K562 (cell line): ENCODE measurements at regions not wholly inside any gene's neighbourhood (a gene's known extent, or its start where the extent isn't known, plus 50 kb on each side); places are given as distances from the start of the nearest gene placed in this dataset.

Experiments
- ATAC-seq: fragments of 200-7000 bp; cut with Tn5 transposase; 3 replicates; pipeline ENCODE4 v1.9.1; 2020; ENCODE audit warnings: moderate library complexity
- BruUV-seq: library from RNA; stranded (reverse); fragments of 400-500 nt; replicated peaks from 2 replicates; lab custom pipeline; 2021; lab: Mats Ljungman, UMichigan
- CTCF ChIA-PET: fragments of 300-600 bp; formaldehyde crosslinking; extraction: SDS; loops from one replicate; lab custom pipeline; 2021; ENCODE audit warnings: low intra/inter-chr PET ratio; lab: Yijun Ruan, JAX
- POLR2A ChIA-PET: fragments of 300-600, 350-650 bp; sonication (Branson Sonifier 250); formaldehyde crosslinking; extraction: SDS; loops from one replicate; lab custom pipeline; 2021; ENCODE audit warnings: antibody characterized with exemption, inconsistent platforms; lab: Yijun Ruan, JAX
- DNase-seq, 4 experiments: peaks; one replicate each; pipeline versions ENCODE4 v3.0.0 to v3.0.0-alpha.2; 2011 to 2018; ENCODE audit warnings: low spot score in 3 of 4, mixed read lengths in 3 of 4; ENCODE audit errors: extremely low read depth in 1 of 4
- FAIRE-seq: peaks from 2 replicates; lab custom pipeline; 2011; peaks lifted over from hg19 to GRCh38; lab: Jason Lieb, UNC
- H2AFZ ChIP-seq: 2 replicates; pipeline ENCODE4 v1.6.0; 2011; ENCODE audit warnings: low read depth, low read length, control low read depth, inconsistent platforms
- H3K27ac ChIP-seq: fragments of 200-600 bp; 3 replicates; pipeline ENCODE4 v1.8.0; 2011; ENCODE audit warnings: low read depth, mild to moderate bottlenecking, control low read depth, inconsistent platforms, low read length, moderate library complexity, mixed read lengths; ENCODE audit errors: extremely low read depth
- H3K27me3 ChIP-seq, 2 experiments: fragments of 300-600 bp in 1 of 2; 2 replicates in 1 of 2; 3 replicates in 1 of 2; pipeline versions ENCODE4 v1.6.0 to v1.8.0; 2011; ENCODE audit warnings: inconsistent platforms in 2 of 2, low read length in 2 of 2, mild to moderate bottlenecking in 1 of 2, mixed read lengths in 1 of 2, moderate library complexity in 1 of 2; ENCODE audit not compliant: control insufficient read depth in 2 of 2, insufficient read depth in 2 of 2
- H3K36me3 ChIP-seq: fragments of 300-600 bp; 3 replicates; pipeline ENCODE4 v1.8.0; 2011; ENCODE audit warnings: mild to moderate bottlenecking, low read length, inconsistent platforms; ENCODE audit not compliant: control insufficient read depth, insufficient read depth
- H3K4me1 ChIP-seq, 2 experiments: fragments of 200-600 bp in 1 of 2; replicated peaks in 1 of 2; 2 replicates in 1 of 2; 3 replicates in 1 of 2; pipeline versions ENCODE4 v1.5.1 to v1.8.0; 2011; ENCODE audit warnings: inconsistent platforms in 2 of 2, low read length in 2 of 2, mild to moderate bottlenecking in 1 of 2, mixed read lengths in 1 of 2, moderate library complexity in 1 of 2; ENCODE audit not compliant: control insufficient read depth in 2 of 2, insufficient read depth in 2 of 2
- H3K4me2 ChIP-seq: 2 replicates; pipeline ENCODE4 v1.6.1; 2011; ENCODE audit warnings: low read length, control low read depth, inconsistent platforms, mixed read lengths; ENCODE audit not compliant: insufficient read depth
- H3K4me3 ChIP-seq: fragments of 200-600 bp; sonication (generic), shearing (Covaris generic); 2 replicates; pipeline ENCODE4 v1.5.1; 2016; ENCODE audit warnings: control low read depth, inconsistent platforms
- H3K79me2 ChIP-seq: fragments of 200-600 bp; 3 replicates; pipeline ENCODE4 v1.8.0; 2011; ENCODE audit warnings: low read length, inconsistent platforms; ENCODE audit not compliant: control insufficient read depth, insufficient read depth
- H3K9ac ChIP-seq, 2 experiments: 2 replicates each; pipeline versions ENCODE4 v1.6.0 to v1.6.1; 2011; ENCODE audit warnings: low read depth in 2 of 2, low read length in 2 of 2, control low read depth in 1 of 2, inconsistent platforms in 1 of 2, mild to moderate bottlenecking in 1 of 2, mixed read lengths in 1 of 2; ENCODE audit not compliant: insufficient read depth in 1 of 2
- H3K9me1 ChIP-seq: one replicate; pipeline ENCODE4 v1.6.0; 2011; ENCODE audit warnings: inconsistent platforms, mild to moderate bottlenecking, low read length, moderate library complexity; ENCODE audit not compliant: control insufficient read depth, insufficient read depth
- H3K9me3 ChIP-seq: replicated peaks from 2 replicates; pipeline ENCODE4 v1.5.1; 2011; ENCODE audit warnings: low read depth, low read length, inconsistent platforms; ENCODE audit not compliant: control insufficient read depth, insufficient read depth
- H4K20me1 ChIP-seq: replicated peaks from 2 replicates; pipeline ENCODE4 v1.6.1; 2011; ENCODE audit warnings: low read length, inconsistent platforms, mixed read lengths; ENCODE audit not compliant: control insufficient read depth, insufficient read depth
- BRD4 ChIP-seq: fragments of 200-600 bp; sonication (generic); IDR thresholded peaks from 2 replicates; pipeline ENCODE4 v1.6.1; 2017; ENCODE audit warnings: inconsistent platforms
- DACH1 ChIP-seq: fragments of 450-650 bp; IDR thresholded peaks from 2 replicates; pipeline ENCODE4 v1.6.1; 2018; ENCODE audit not compliant: partially characterized antibody
- DPF2 ChIP-seq: fragments of 450-650 bp; IDR thresholded peaks from 2 replicates; pipeline ENCODE4 v1.6.1; 2016
- MGA ChIP-seq: fragments of 450-650 bp; IDR thresholded peaks from 2 replicates; pipeline ENCODE4 v1.6.1; 2016; ENCODE audit warnings: mild to moderate bottlenecking, moderate library complexity
- NCOR1 ChIP-seq: fragments of 450-650 bp; IDR thresholded peaks from 2 replicates; pipeline ENCODE4 v1.6.1; 2016; ENCODE audit warnings: mild to moderate bottlenecking, moderate library complexity
- PHF21A ChIP-seq: fragments of 450-650 bp; IDR thresholded peaks from 2 replicates; pipeline ENCODE4 v1.6.1; 2017; ENCODE audit warnings: low read depth, borderline replicate concordance
- SIN3B ChIP-seq: fragments of 450-650 bp; IDR thresholded peaks from 2 replicates; pipeline ENCODE4 v1.6.1; 2017; ENCODE audit warnings: low read depth, mild to moderate bottlenecking, moderate library complexity
- SOX6 ChIP-seq: fragments of 450-650 bp; IDR thresholded peaks from 2 replicates; pipeline ENCODE4 v1.6.1; 2014; ENCODE audit warnings: mild to moderate bottlenecking
- ZFPM2 ChIP-seq: fragments of 250-450 bp; sonication (Bioruptor Pico); IDR thresholded peaks from 2 replicates; pipeline ENCODE4 v1.5.1; 2022; ENCODE audit warnings: mild to moderate bottlenecking
- WGBS: fragments of 100-300 bp; shearing (Covaris generic); methylation state at CpG from one replicate; pipeline ENCODE4 v1.1.6; 2016; ENCODE audit warnings: low coverage, mixed read lengths; ENCODE audit not compliant: insufficient coverage; ENCODE audit errors: missing lambda C conversion rate; 5-methylcytosine and 5-hydroxymethylcytosine counted together
- in situ Hi-C: fragments of 300-500 bp; cut with MboI; formaldehyde crosslinking; loops from 4 replicates; pipeline ENCODE4 v1.15.0; 2018; ENCODE audit warnings: inconsistent platforms, mixed read lengths
- intact Hi-C: fragments of 100-400 bp; cut with micrococcal nuclease; formaldehyde crosslinking; loops from 2 replicates; pipeline ENCODE4 v1.14.2; 2022
- TF ChIP-seq, protein P1 (sequence below), 2 experiments: fragments of 450-650 bp; conservative IDR thresholded peaks; 2 replicates each; pipeline ENCODE4 v1.6.1; 2017; ENCODE audit warnings: mild to moderate bottlenecking in 2 of 2, moderate library complexity in 2 of 2
- TF ChIP-seq, protein P2 (sequence below): fragments of 450-650 bp; formaldehyde crosslinking; conservative IDR thresholded peaks from 2 replicates; pipeline ENCODE4 v1.4.0; 2022; ENCODE audit warnings: mild to moderate bottlenecking, missing genetic modification characterization

DNA sequence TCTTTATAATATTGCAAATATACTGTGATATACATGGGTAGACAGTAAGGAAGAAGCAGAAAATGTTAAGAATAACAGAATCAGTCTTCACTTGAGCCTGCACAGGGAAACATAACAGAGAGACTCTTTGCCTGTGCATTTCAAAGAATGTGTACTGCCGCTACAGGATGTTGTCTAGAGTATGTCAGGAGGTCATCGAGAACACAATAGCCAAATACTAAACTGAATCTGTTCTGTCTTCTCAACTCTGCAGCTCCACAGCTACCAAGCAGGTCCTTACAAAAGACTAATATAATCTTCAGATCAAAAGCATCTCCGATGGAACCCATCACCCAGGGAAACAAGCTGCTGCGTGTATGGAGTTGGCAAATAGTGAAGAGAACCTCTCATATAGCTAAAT lies 471.5 kb downstream of the PCDH10 start:
- in situ Hi-C loops: no loop called here
- intact Hi-C loops: no loop called here
- no peaks in the 10 kb centered on the region for H3K4me1 ChIP-seq
- H3K9ac ChIP-seq: no peak overlapping the region
- H3K27ac ChIP-seq: no peak overlapping the region
- FAIRE-seq: no peak
- H3K36me3 ChIP-seq: no peaks in the 10 kb centered on the region
- 27% methylated on average over 4 of the region's 4 CpGs for WGBS
- no peaks in the 10 kb centered on the region for H3K9me1 ChIP-seq
- DNase-seq: no peak
- ChIA-PET POLR2A (no interaction called here), CTCF (no interaction called here)
- no peak overlapping the region for H2AFZ ChIP-seq
- BruUV-seq: no TSS peak
- no peak for ATAC-seq
- no peak overlapping the region for H3K4me3 ChIP-seq
- H3K79me2 ChIP-seq: no peaks in the 10 kb centered on the region
- no peaks in the 10 kb centered on the region for H4K20me1 ChIP-seq
- no peaks in the 10 kb centered on the region for H3K27me3 ChIP-seq
- no peaks in the 10 kb centered on the region; the same call in 1 of the 2 replicates for H3K9me3 ChIP-seq
- H3K4me2 ChIP-seq: no peak overlapping the region
- TF ChIP-seq, protein P1, sequence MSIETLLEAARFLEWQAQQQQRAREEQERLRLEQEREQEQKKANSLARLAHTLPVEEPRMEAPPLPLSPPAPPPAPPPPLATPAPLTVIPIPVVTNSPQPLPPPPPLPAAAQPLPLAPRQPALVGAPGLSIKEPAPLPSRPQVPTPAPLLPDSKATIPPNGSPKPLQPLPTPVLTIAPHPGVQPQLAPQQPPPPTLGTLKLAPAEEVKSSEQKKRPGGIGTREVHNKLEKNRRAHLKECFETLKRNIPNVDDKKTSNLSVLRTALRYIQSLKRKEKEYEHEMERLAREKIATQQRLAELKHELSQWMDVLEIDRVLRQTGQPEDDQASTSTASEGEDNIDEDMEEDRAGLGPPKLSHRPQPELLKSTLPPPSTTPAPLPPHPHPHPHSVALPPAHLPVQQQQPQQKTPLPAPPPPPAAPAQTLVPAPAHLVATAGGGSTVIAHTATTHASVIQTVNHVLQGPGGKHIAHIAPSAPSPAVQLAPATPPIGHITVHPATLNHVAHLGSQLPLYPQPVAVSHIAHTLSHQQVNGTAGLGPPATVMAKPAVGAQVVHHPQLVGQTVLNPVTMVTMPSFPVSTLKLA (conservative IDR thresholded peaks at IDR 0.05): no peak
- TF ChIP-seq BRD4 (no peak), SOX6 (no peak), ZFPM2 (no peak), MGA (no peak), SIN3B (no peak), NCOR1 (no peak), DPF2 (no peak), PHF21A (no peak), DACH1 (no peak)
- TF ChIP-seq, protein P2, sequence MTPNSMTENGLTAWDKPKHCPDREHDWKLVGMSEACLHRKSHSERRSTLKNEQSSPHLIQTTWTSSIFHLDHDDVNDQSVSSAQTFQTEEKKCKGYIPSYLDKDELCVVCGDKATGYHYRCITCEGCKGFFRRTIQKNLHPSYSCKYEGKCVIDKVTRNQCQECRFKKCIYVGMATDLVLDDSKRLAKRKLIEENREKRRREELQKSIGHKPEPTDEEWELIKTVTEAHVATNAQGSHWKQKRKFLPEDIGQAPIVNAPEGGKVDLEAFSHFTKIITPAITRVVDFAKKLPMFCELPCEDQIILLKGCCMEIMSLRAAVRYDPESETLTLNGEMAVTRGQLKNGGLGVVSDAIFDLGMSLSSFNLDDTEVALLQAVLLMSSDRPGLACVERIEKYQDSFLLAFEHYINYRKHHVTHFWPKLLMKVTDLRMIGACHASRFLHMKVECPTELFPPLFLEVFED (CRISPR knock-in tag): no peak
